ENCODE measurements at regions not wholly inside any gene's neighbourhood (a gene's known extent, or its start where the extent isn't known, plus 50 kb on each side); places are given as distances from the start of the nearest gene placed in this dataset.

DNA sequence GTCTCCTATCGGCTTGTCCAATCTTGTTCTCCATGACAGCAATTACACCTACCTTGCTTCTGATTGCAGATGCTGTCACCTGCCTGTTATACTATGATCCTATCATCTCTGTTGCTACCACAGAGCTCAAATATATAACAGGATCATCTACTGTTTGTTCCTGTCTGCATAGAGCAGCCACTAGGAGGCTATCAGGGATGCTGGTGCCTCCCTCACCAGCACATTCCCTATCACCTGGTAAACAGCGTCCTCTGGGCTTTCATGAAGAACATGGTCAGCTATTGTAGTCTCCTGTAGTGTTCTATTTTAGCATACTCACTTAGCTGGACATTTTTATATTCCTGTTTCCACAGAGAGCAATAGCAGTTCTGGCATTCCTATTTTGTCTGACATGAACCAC is 87.8 kb upstream of the FAT3 start:
- no peaks in the 10 kb centered on the region for H3K27me3 ChIP-seq
- no peak overlapping the region for H3K4me3 ChIP-seq
- no peaks in the 10 kb centered on the region for H3K4me1 ChIP-seq
- H3K36me3 ChIP-seq, result no peaks in the 10 kb centered on the region
- no peak overlapping the region for H3K27ac ChIP-seq
- no peaks in the 10 kb centered on the region for H3K9me3 ChIP-seq (replicated peaks)
- DNase-seq, result peak in 1 of 2 experiments; percentile 2

GRCh38 chr11:92131289-92131865 is 93.2 kb upstream of the FAT3 start:
- no peak overlapping the region for H3K27ac ChIP-seq

GRCh38 chr11:92130421-92130831 is 94.2 kb upstream of the FAT3 start:
- no peak for DNase-seq
- Histone ChIP-seq H3K36me3 (no peaks in the 10 kb centered on the region), H3K4me3 (no peak overlapping the region), H3K9me3 (replicated peaks) (no peaks in the 10 kb centered on the region), H3K27ac (no peak overlapping the region), H3K4me1 (no peaks in the 10 kb centered on the region), H3K27me3 (no peaks in the 10 kb centered on the region)

More at GRCh38 chr11:92131289-92131865, 93.2 kb upstream of the FAT3 start:
- Histone ChIP-seq H3K4me3 (no peak overlapping the region), H3K27me3 (no peaks in the 10 kb centered on the region), H3K4me1 (no peaks in the 10 kb centered on the region), H3K9me3 (replicated peaks) (no peaks in the 10 kb centered on the region), H3K36me3 (no peaks in the 10 kb centered on the region)
- DNase-seq, result no peak

DNA sequence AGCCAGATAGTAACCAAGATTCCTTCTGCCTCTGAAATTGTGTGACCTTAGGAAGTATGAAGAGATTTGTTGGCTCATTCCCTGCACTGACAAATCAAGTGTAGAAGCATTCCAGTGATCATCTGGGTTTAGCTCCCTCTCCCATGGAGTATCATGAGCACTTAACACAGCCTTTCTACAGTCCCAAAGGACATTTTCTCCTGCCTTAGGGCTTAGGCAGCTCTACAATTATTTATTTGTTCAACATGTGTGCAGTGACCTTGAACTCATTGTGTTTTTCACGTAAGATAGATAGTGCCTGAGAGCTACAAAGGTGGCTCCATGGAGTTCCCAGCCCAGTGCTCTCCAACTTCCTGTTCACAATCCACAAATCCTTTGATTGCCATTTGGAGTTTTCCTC is 94.8 kb upstream of the FAT3 start:
- no peaks in the 10 kb centered on the region for H3K36me3 ChIP-seq
- no peak overlapping the region for H3K27ac ChIP-seq
- no peak overlapping the region for H3K4me3 ChIP-seq
- no peaks in the 10 kb centered on the region for H3K4me1 ChIP-seq
- DNase-seq, result no peak
- H3K9me3 ChIP-seq (replicated peaks), result no peaks in the 10 kb centered on the region
- no peaks in the 10 kb centered on the region for H3K27me3 ChIP-seq

- no peaks in the 10 kb centered on the region for H3K9me3 ChIP-seq (replicated peaks)
- no peak overlapping the region for H3K4me3 ChIP-seq
- H3K27ac ChIP-seq, result no peak overlapping the region
- DNase-seq, result no peak
- no peaks in the 10 kb centered on the region for H3K4me1 ChIP-seq
- no peaks in the 10 kb centered on the region for H3K36me3 ChIP-seq
- no peaks in the 10 kb centered on the region for H3K27me3 ChIP-seq
These were observed 96.6 kb upstream of the FAT3 start for GRCh38 chr11:92128026-92128425.

DNA sequence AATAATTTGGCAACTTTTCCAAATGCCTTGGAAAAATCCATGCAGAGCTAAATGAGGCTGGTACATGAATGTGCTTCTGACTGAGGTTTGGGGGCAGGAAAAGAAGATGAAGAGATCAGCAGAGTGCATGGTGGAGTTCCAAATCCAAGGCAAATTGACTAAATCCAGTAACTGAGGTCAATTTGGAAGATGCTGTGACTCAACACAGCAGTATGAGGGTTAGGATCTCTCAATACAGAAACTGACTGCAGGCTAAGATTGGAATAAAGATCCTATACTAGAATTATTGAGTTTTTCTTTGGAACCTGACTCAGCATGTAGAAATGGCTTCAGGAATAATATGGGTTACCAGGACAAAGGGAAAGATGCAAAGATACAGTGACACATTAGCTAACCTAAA is 99.3 kb upstream of the FAT3 start:
- H3K36me3 ChIP-seq, result no peaks in the 10 kb centered on the region
- no peak overlapping the region for H3K27ac ChIP-seq
- no peaks in the 10 kb centered on the region for H3K27me3 ChIP-seq
- no peaks in the 10 kb centered on the region for H3K4me1 ChIP-seq
- no peaks in the 10 kb centered on the region for H3K9me3 ChIP-seq (replicated peaks)
- no peak overlapping the region for H3K4me3 ChIP-seq
- no peak for DNase-seq

DNA sequence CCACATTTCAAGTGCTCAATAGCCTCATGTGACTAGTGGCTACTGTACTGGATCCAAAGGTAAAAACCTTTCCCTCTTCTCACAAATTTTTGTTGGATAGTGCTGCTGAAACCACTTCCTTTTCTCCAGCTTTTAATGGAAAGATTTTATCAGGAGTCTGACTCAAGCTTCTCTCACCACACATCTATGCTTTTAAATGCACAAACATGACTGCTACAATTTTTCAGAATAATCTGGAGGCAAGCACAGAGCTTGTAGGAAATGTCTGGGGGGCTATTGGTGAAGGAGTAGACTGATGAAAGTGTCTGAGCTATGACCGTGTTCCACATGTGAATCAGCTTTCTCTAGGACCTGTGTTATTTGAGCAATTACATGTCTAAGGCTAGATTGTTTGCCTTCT is 101.1 kb upstream of the FAT3 start:
- Histone ChIP-seq H3K27me3 (no peaks in the 10 kb centered on the region), H3K4me3 (no peak overlapping the region), H3K36me3 (no peaks in the 10 kb centered on the region), H3K27ac (no peak overlapping the region), H3K9me3 (replicated peaks) (no peaks in the 10 kb centered on the region), H3K4me1 (no peaks in the 10 kb centered on the region)
- DNase-seq, result no peak

- H3K27ac ChIP-seq, result no peak overlapping the region
- DNase-seq, result no peak
These were observed 102.1 kb upstream of the FAT3 start for GRCh38 chr11:92122561-92122960.

DNA sequence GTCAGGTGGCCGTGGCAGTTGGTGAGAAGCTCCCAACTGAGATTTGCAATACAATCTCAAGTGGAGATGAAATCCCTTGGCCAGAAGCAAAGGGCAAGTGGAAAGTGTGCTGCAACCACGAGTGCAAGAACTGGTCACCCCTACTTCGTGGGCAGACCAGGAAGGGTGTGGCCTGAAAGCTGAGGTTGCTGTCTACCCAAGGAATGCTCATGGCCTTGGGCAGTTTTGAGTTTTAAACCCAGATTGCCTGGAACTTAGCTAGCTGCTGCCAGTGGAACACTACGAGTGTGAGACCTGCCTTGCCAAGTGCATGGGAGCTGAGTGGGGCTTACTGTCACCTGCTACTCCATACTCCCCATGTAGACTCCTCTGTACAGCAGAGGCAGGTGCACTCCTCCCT is 113.3 kb upstream of the FAT3 start:
- H3K27me3 ChIP-seq, result no peaks in the 10 kb centered on the region
- no peak overlapping the region for H3K27ac ChIP-seq
- DNase-seq, result no peak
- no peak overlapping the region for H3K4me3 ChIP-seq
- no peaks in the 10 kb centered on the region for H3K4me1 ChIP-seq
- no peaks in the 10 kb centered on the region for H3K36me3 ChIP-seq
- H3K9me3 ChIP-seq (replicated peaks), result no peaks in the 10 kb centered on the region

More at GRCh38 chr11:92122561-92122960, 102.1 kb upstream of the FAT3 start:
- no peak overlapping the region for H3K4me3 ChIP-seq
- H3K4me1 ChIP-seq, result no peaks in the 10 kb centered on the region
- H3K9me3 ChIP-seq (replicated peaks), result no peaks in the 10 kb centered on the region
- no peaks in the 10 kb centered on the region for H3K27me3 ChIP-seq
- H3K36me3 ChIP-seq, result no peaks in the 10 kb centered on the region

DNA sequence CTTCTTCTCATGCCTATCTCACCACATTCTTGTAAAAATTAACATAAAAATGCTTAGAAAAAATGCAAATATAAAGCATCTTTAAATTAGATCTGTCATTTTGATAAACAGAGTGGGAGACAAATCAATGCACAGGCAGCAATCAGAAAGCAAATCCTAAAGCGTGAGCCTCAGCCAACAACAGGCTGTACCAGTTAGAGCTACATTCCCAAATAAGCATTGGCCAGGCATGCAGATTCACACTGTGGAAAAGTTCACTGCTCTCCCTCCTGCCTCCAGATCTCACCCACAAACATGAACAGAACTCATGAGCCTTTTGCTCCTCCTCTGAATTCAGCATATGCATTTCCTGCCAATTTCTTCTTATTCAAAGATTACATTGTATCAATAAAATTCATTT is 115.2 kb upstream of the FAT3 start:
- no peak overlapping the region for H3K27ac ChIP-seq
- H3K36me3 ChIP-seq, result no peaks in the 10 kb centered on the region
- no peaks in the 10 kb centered on the region for H3K9me3 ChIP-seq (replicated peaks)
- no peak overlapping the region for H3K4me3 ChIP-seq
- no peaks in the 10 kb centered on the region for H3K27me3 ChIP-seq
- DNase-seq, result no peak
- H3K4me1 ChIP-seq, result no peaks in the 10 kb centered on the region

- no peak for DNase-seq
- no peaks in the 10 kb centered on the region for H3K36me3 ChIP-seq
- no peak overlapping the region for H3K4me3 ChIP-seq
- no peaks in the 10 kb centered on the region for H3K4me1 ChIP-seq
- no peaks in the 10 kb centered on the region for H3K27me3 ChIP-seq
- no peak overlapping the region for H3K27ac ChIP-seq
- H3K9me3 ChIP-seq (replicated peaks), result no peaks in the 10 kb centered on the region
These were observed 117.3 kb upstream of the FAT3 start for GRCh38 chr11:92107331-92107730.

- no peaks in the 10 kb centered on the region for H3K4me1 ChIP-seq
These were observed 120.3 kb upstream of the FAT3 start for GRCh38 chr11:92104349-92104748.

GRCh38 chr11:92101920-92102319 is 122.7 kb upstream of the FAT3 start:
- no peaks in the 10 kb centered on the region for H3K27me3 ChIP-seq
- no peaks in the 10 kb centered on the region for H3K4me1 ChIP-seq
- H3K36me3 ChIP-seq, result no peaks in the 10 kb centered on the region
- no peak overlapping the region for H3K27ac ChIP-seq
- no peak for DNase-seq
- no peak overlapping the region for H3K4me3 ChIP-seq
- H3K9me3 ChIP-seq (replicated peaks), result no peaks in the 10 kb centered on the region

More at GRCh38 chr11:92104349-92104748, 120.3 kb upstream of the FAT3 start:
- H3K36me3 ChIP-seq, result no peaks in the 10 kb centered on the region
- no peak for DNase-seq
- H3K27ac ChIP-seq, result no peak overlapping the region
- H3K4me3 ChIP-seq, result no peak overlapping the region
- no peaks in the 10 kb centered on the region for H3K9me3 ChIP-seq (replicated peaks)
- H3K27me3 ChIP-seq, result no peaks in the 10 kb centered on the region

DNA sequence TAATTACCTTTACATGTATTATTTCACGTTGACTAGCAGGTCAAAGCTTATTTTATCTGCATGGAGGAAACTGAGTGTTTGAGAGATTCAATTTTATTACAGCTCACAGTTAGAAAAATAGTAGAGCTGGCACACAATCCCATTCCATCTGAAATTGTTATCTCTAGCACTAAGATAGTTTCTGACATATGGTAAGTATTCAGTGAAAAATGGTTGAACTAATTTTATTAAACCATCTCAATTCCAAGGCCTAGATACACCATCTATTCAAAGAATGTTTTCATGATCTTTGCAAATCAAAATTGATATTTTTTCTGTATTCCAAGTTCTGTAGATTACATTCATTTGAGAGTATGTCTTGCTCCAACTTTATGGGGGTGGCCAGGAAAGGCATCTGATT is 125.4 kb upstream of the FAT3 start:
- H3K27ac ChIP-seq, result no peak overlapping the region
- H3K9me3 ChIP-seq (replicated peaks), result no peaks in the 10 kb centered on the region
- DNase-seq, result no peak
- no peaks in the 10 kb centered on the region for H3K36me3 ChIP-seq
- no peaks in the 10 kb centered on the region for H3K4me1 ChIP-seq
- no peak overlapping the region for H3K4me3 ChIP-seq
- no peaks in the 10 kb centered on the region for H3K27me3 ChIP-seq

GRCh38 chr11:92098172-92098571 is 126.4 kb upstream of the FAT3 start:
- no peak overlapping the region for H3K4me3 ChIP-seq
- no peaks in the 10 kb centered on the region for H3K27me3 ChIP-seq
- H3K36me3 ChIP-seq, result no peaks in the 10 kb centered on the region
- H3K9me3 ChIP-seq (replicated peaks), result no peaks in the 10 kb centered on the region
- no peaks in the 10 kb centered on the region for H3K4me1 ChIP-seq
- H3K27ac ChIP-seq, result no peak overlapping the region
- DNase-seq, result no peak

GRCh38 chr11:92087725-92088537 is 136.7 kb upstream of the FAT3 start:
- no peaks in the 10 kb centered on the region for H3K27me3 ChIP-seq
- H3K27ac ChIP-seq, result no peak overlapping the region
- H3K4me1 ChIP-seq, result no peaks in the 10 kb centered on the region
- no peak overlapping the region for H3K4me3 ChIP-seq
- no peak for DNase-seq
- H3K9me3 ChIP-seq (replicated peaks), result no peaks in the 10 kb centered on the region
- H3K36me3 ChIP-seq, result no peaks in the 10 kb centered on the region
